ENCODE measurements at regions not wholly inside any gene's neighbourhood (a gene's known extent, or its start where the extent isn't known, plus 50 kb on each side); places are given as distances from the start of the nearest gene placed in this dataset.

DNA sequence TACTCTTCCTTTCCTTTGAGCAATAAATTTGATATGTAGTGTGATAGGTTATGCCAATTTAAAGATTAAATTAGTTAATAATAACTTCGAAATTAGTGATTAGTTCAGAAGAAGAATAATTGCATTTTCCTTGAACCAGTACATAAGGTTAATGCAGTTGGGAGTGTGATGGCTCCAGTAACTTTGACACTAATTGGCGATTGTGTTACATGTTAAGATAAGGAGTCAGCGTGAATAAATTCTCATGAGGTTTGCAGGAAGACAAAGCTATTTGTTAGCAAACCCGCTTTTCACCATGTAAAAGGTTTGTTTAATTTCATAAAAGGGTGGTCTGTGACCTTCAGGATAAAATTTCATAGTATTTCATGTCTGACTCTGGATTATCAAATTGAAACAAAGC is 1226.8 kb downstream of the SLC16A7 start:
- TF ChIP-seq, protein P1, sequence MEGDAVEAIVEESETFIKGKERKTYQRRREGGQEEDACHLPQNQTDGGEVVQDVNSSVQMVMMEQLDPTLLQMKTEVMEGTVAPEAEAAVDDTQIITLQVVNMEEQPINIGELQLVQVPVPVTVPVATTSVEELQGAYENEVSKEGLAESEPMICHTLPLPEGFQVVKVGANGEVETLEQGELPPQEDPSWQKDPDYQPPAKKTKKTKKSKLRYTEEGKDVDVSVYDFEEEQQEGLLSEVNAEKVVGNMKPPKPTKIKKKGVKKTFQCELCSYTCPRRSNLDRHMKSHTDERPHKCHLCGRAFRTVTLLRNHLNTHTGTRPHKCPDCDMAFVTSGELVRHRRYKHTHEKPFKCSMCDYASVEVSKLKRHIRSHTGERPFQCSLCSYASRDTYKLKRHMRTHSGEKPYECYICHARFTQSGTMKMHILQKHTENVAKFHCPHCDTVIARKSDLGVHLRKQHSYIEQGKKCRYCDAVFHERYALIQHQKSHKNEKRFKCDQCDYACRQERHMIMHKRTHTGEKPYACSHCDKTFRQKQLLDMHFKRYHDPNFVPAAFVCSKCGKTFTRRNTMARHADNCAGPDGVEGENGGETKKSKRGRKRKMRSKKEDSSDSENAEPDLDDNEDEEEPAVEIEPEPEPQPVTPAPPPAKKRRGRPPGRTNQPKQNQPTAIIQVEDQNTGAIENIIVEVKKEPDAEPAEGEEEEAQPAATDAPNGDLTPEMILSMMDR (IDR thresholded peaks at IDR 0.05), result no peak
- TF ChIP-seq POLR2A (IDR thresholded peaks at IDR 0.05), result no peak
